Gastrocnemius medialis (tissue), 4 donors: ENCODE measurements at regions not wholly inside any gene's neighbourhood (a gene's known extent, or its start where the extent isn't known, plus 50 kb on each side); places are given as distances from the start of the nearest gene placed in this dataset.

Experiments used
- ATAC-seq, 2 donors: fragments of 150-250 bp; one replicate each; pipeline ENCODE4 v1.9.1; 2016
- DNase-seq, 2 donors: peaks; one replicate each; pipeline ENCODE4 v3.0.0-alpha.2; 2019
- H3K27ac ChIP-seq, 4 donors: fragments of 200-600 bp; sonication (generic); 1 replicate in 1 of 4; 2 replicates in 3 of 4; pipeline ENCODE4 v1.5.1; 2016 to 2018; ENCODE audit warnings: mild to moderate bottlenecking in 2 of 4, moderate library complexity in 1 of 4
- H3K27me3 ChIP-seq, 3 donors: fragments of 200-600 bp; sonication (generic) in 2 of 3; 1 replicate in 1 of 3; 2 replicates in 2 of 3; pipeline versions ENCODE4 v1.5.1 to v1.6.0; 2016 to 2019; ENCODE audit warnings: mild to moderate bottlenecking in 1 of 3, moderate library complexity in 1 of 3
- H3K36me3 ChIP-seq, 2 donors: fragments of 200-600 bp; sonication (generic) in 1 of 2; one replicate each; pipeline ENCODE4 v1.5.1; 2017 to 2018
- H3K4me1 ChIP-seq, 2 donors: fragments of 200-600 bp; sonication (generic) in 1 of 2; one replicate each; pipeline ENCODE4 v1.5.1; 2016 to 2017; ENCODE audit warnings: mild to moderate bottlenecking in 2 of 2
- H3K4me3 ChIP-seq, 4 donors: fragments of 200-600 bp; sonication (generic) in 3 of 4; 1 replicate in 1 of 4; 2 replicates in 3 of 4; pipeline ENCODE4 v1.5.1; 2016 to 2019; ENCODE audit warnings: mild to moderate bottlenecking in 2 of 4
- H3K9me3 ChIP-seq, 3 donors: fragments of 200-600 bp; sonication (generic) in 2 of 3; 1 replicate in 1 of 3; 2 replicates in 2 of 3; pipeline ENCODE4 v1.5.1; 2016 to 2019
- CTCF ChIP-seq, 5 experiments: fragments of 450-650 bp in 3 of 5; fragments of 200-600 bp in 2 of 5; sonication (generic) in 2 of 5; IDR thresholded peaks in 4 of 5; conservative IDR thresholded peaks in 1 of 5; 1 replicate in 4 of 5; 2 replicates in 1 of 5; pipeline ENCODE4 v1.5.1; 2016 to 2019; ENCODE audit warnings: antibody characterized with exemption in 5 of 5, mild to moderate bottlenecking in 3 of 5, moderate library complexity in 3 of 5
- POLR2A ChIP-seq, 2 donors: fragments of 450-650 bp; IDR thresholded peaks; one replicate each; pipeline ENCODE4 v1.6.1; 2017; ENCODE audit warnings: antibody characterized with exemption in 2 of 2, mild to moderate bottlenecking in 2 of 2, moderate library complexity in 2 of 2
- in situ Hi-C, 4 donors: fragments of 200-750 bp; cut with MboI; loops; one replicate each; pipeline versions ENCODE4 v1.15.0 to v1.8.0; 2017; ENCODE audit warnings: low sequenced_read_pairs in 4 of 4
- intact Hi-C: fragments of 100-400 bp; cut with DNase I; formaldehyde crosslinking; loops from one replicate; pipeline ENCODE4 v1.15.1; 2023; ENCODE audit warnings: low total_unique reads

GRCh38 chr15:62745621-62746225 lies 296.8 kb upstream of the TPM1 start:
- H3K9me3 ChIP-seq = no peaks in the 10 kb centered on the region
- TF ChIP-seq POLR2A (IDR thresholded peaks at IDR 0.05) = no peak
- no peak for TF ChIP-seq CTCF (IDR thresholded peaks at IDR 0.05 in 4 of 5, conservative IDR thresholded peaks at IDR 0.05 in 1 of 5)
- H3K27me3 ChIP-seq = no peaks in the 10 kb centered on the region
- no peak for ATAC-seq
- H3K4me1 ChIP-seq = peaks cover 0 to 7% of the 10 kb centered on the region in 2 donors
- no peak overlapping the region for H3K27ac ChIP-seq
- in situ Hi-C loops (no loop called here), intact Hi-C loops (no loop called here)
- no peaks in the 10 kb centered on the region for H3K36me3 ChIP-seq
- DNase-seq = no peak
- H3K4me3 ChIP-seq = no peak overlapping the region

GRCh38 chr15:62748196-62748595 lies 294.4 kb upstream of the TPM1 start:
- no peak for ATAC-seq
- in situ Hi-C loops = no loop called here
- intact Hi-C loops = no loop called here

GRCh38 chr15:62749036-62749815 lies 293.3 kb upstream of the TPM1 start:
- no peak for TF ChIP-seq CTCF (IDR thresholded peaks at IDR 0.05 in 4 of 5, conservative IDR thresholded peaks at IDR 0.05 in 1 of 5)
- TF ChIP-seq POLR2A (IDR thresholded peaks at IDR 0.05) = no peak
- intact Hi-C loops = no loop called here
- DNase-seq = no peak

More at GRCh38 chr15:62748196-62748595, 294.4 kb upstream of the TPM1 start:
- Histone ChIP-seq H3K27ac (no peak overlapping the region), H3K36me3 (no peaks in the 10 kb centered on the region), H3K9me3 (no peaks in the 10 kb centered on the region), H3K4me3 (no peak overlapping the region), H3K27me3 (no peaks in the 10 kb centered on the region), H3K4me1 (no peaks in the 10 kb centered on the region)
- DNase-seq = no peak
- TF ChIP-seq CTCF (IDR thresholded peaks at IDR 0.05 in 4 of 5, conservative IDR thresholded peaks at IDR 0.05 in 1 of 5) (no peak), POLR2A (IDR thresholded peaks at IDR 0.05) (no peak)

GRCh38 chr15:62750471-62750870 lies 292.1 kb upstream of the TPM1 start:
- DNase-seq = no peak
- H3K4me1 ChIP-seq = no peaks in the 10 kb centered on the region
- in situ Hi-C loops (no loop called here), intact Hi-C loops (no loop called here)
- H3K4me3 ChIP-seq = no peak overlapping the region
- no peak for ATAC-seq
- TF ChIP-seq CTCF (IDR thresholded peaks at IDR 0.05 in 4 of 5, conservative IDR thresholded peaks at IDR 0.05 in 1 of 5) (no peak), POLR2A (IDR thresholded peaks at IDR 0.05) (no peak)
- H3K36me3 ChIP-seq = no peaks in the 10 kb centered on the region
- no peaks in the 10 kb centered on the region for H3K9me3 ChIP-seq
- H3K27ac ChIP-seq = no peak overlapping the region
- no peaks in the 10 kb centered on the region for H3K27me3 ChIP-seq

More at GRCh38 chr15:62749036-62749815, 293.3 kb upstream of the TPM1 start:
- H3K4me1 ChIP-seq = no peaks in the 10 kb centered on the region
- no peaks in the 10 kb centered on the region for H3K27me3 ChIP-seq
- no peak overlapping the region for H3K27ac ChIP-seq
- in situ Hi-C loops = no loop called here
- ATAC-seq = no peak
- H3K36me3 ChIP-seq = no peaks in the 10 kb centered on the region
- no peak overlapping the region for H3K4me3 ChIP-seq
- H3K9me3 ChIP-seq = no peaks in the 10 kb centered on the region
